B cell (primary cell): ENCODE measurements at regions not wholly inside any gene's neighbourhood (a gene's known extent, or its start where the extent isn't known, plus 50 kb on each side); places are given as distances from the start of the nearest gene placed in this dataset.

ENCODE experiments used
- ATAC-seq: fragments of 200-7000 bp; cut with Tn5 transposase; one replicate; pipeline ENCODE4 v1.10.0; 2021; ENCODE audit warnings: low read depth, mild to moderate bottlenecking, moderate number of reproducible peaks, moderate library complexity
- CTCF ChIA-PET: fragments of 350-600 bp; sonication (Branson Sonifier 250); formaldehyde crosslinking; loops from one replicate; lab custom pipeline; 2021; ENCODE audit warnings: antibody characterized with exemption, inconsistent platforms; lab: Charles Lee
- POLR2A ChIA-PET: fragments of 350-600 bp; sonication (Branson Sonifier 250); formaldehyde crosslinking; loops from one replicate; lab custom pipeline; 2021; ENCODE audit warnings: antibody characterized with exemption; lab: Charles Lee
- DNase-seq: peaks from one replicate; pipeline ENCODE4 v3.0.0; 2013
- H2AFZ ChIP-seq: 2 replicates; pipeline ENCODE4 v1.6.1; 2012; ENCODE audit warnings: mild to moderate bottlenecking, low read depth, low read length; ENCODE audit not compliant: insufficient read depth, poor library complexity, severe bottlenecking
- H3K27ac ChIP-seq, 2 donors: 1 replicate in 1 of 2; 2 replicates in 1 of 2; pipeline ENCODE4 v1.5.1; 2012 to 2013; ENCODE audit warnings: low read length in 2 of 2, mild to moderate bottlenecking in 2 of 2, moderate library complexity in 1 of 2
- H3K27me3 ChIP-seq, 4 experiments: fragments of 200-600 bp in 1 of 4; sonication (generic) in 1 of 4; replicated peaks in 1 of 4; 1 replicate in 2 of 4; 2 replicates in 2 of 4; pipeline versions ENCODE4 v1.6.1 to v1.7.0; 2013 to 2016; ENCODE audit warnings: low read length in 3 of 4, mild to moderate bottlenecking in 2 of 4, mixed read lengths in 1 of 4, moderate library complexity in 1 of 4; ENCODE audit not compliant: insufficient read depth in 4 of 4, control insufficient read depth in 3 of 4; ENCODE audit errors: control extremely low read depth in 1 of 4
- H3K36me3 ChIP-seq, 2 experiments: replicated peaks in 1 of 2; 1 replicate in 1 of 2; 2 replicates in 1 of 2; pipeline versions ENCODE4 v1.6.1 to v1.7.1; 2013; ENCODE audit warnings: low read length in 1 of 2; ENCODE audit not compliant: insufficient read depth in 2 of 2, control insufficient read depth in 1 of 2; ENCODE audit errors: control extremely low read depth in 1 of 2, extremely low read depth in 1 of 2
- H3K4me1 ChIP-seq, 2 donors: fragments of 200-600 bp in 1 of 2; sonication (generic) in 1 of 2; 1 replicate in 1 of 2; 2 replicates in 1 of 2; pipeline versions ENCODE4 v1.5.1 to v1.6.1; 2013 to 2017; ENCODE audit warnings: low read length in 2 of 2; ENCODE audit not compliant: control insufficient read depth in 2 of 2, insufficient read depth in 2 of 2
- H3K4me2 ChIP-seq: replicated peaks from 2 replicates; pipeline ENCODE3; 2012; ENCODE audit warnings: mild to moderate bottlenecking, low read depth, low read length; ENCODE audit not compliant: poor library complexity, severe bottlenecking
- H3K4me3 ChIP-seq, 5 experiments: fragments of 200-600 bp in 1 of 5; sonication (generic) in 1 of 5; 1 replicate in 3 of 5; 2 replicates in 2 of 5; pipeline versions ENCODE4 v1.5.1 to v1.7.0; 2011 to 2016; ENCODE audit warnings: low read length in 4 of 5, mild to moderate bottlenecking in 4 of 5, low read depth in 2 of 5, control low read depth in 1 of 5, moderate library complexity in 1 of 5; ENCODE audit not compliant: insufficient read depth in 1 of 5; ENCODE audit errors: control extremely low read depth in 1 of 5, extremely low read depth in 1 of 5
- H3K79me2 ChIP-seq: fragments of 200-600 bp; sonication (generic); one replicate; pipeline ENCODE4 v1.6.0; 2016; ENCODE audit warnings: low read length; ENCODE audit not compliant: control insufficient read depth, insufficient read depth
- H3K9ac ChIP-seq: fragments of 200-600 bp; sonication (generic); 2 replicates; pipeline ENCODE4 v1.6.1; 2017; ENCODE audit warnings: mild to moderate bottlenecking, low read length, moderate library complexity
- H3K9me3 ChIP-seq, 3 donors: one replicate each; pipeline versions ENCODE4 v1.6.1 to v1.7.1; 2013; ENCODE audit warnings: low read length in 2 of 3; ENCODE audit not compliant: control insufficient read depth in 2 of 3, insufficient read depth in 1 of 3; ENCODE audit errors: control extremely low read depth in 1 of 3
- H4K20me1 ChIP-seq: 2 replicates; pipeline ENCODE4 v1.6.0; 2012; ENCODE audit warnings: mild to moderate bottlenecking, low read length; ENCODE audit not compliant: insufficient read depth, control insufficient read depth, poor library complexity, severe bottlenecking
- H3K27ac Mint-ChIP-seq: one replicate; pipeline ENCODE4 v1.8.0; 2021; ENCODE audit warnings: mixed read lengths
- H3K27me3 Mint-ChIP-seq: one replicate; pipeline ENCODE4 v1.8.0; 2021; ENCODE audit warnings: mixed read lengths
- H3K4me1 Mint-ChIP-seq: one replicate; pipeline ENCODE4 v1.8.0; 2021; ENCODE audit warnings: mixed read lengths
- H3K4me3 Mint-ChIP-seq: one replicate; pipeline ENCODE4 v1.8.0; 2021; ENCODE audit warnings: mixed read lengths
- H3K9me3 Mint-ChIP-seq: one replicate; pipeline ENCODE4 v1.8.0; 2022; ENCODE audit warnings: mixed read lengths; ENCODE audit not compliant: insufficient read depth
- CTCF ChIP-seq: fragments of 200-600 bp; IDR thresholded peaks from one replicate; pipeline ENCODE4 v1.8.0; 2022; ENCODE audit warnings: antibody characterized with exemption, mild to moderate bottlenecking
- EZH2 ChIP-seq: IDR thresholded peaks from 2 replicates; pipeline ENCODE4 v1.6.1; 2012; ENCODE audit warnings: borderline replicate concordance, low read depth, mild to moderate bottlenecking, moderate library complexity, low read length; ENCODE audit not compliant: insufficient read depth, poor library complexity, severe bottlenecking
- WGBS: methylation state at CpG from one replicate; pipeline ENCODE4 v1.1.5; 2013; ENCODE audit warnings: missing lambda C conversion rate; ENCODE audit not compliant: insufficient coverage; 5-methylcytosine and 5-hydroxymethylcytosine counted together
- intact Hi-C: fragments of 100-400 bp; cut with micrococcal nuclease; formaldehyde crosslinking; loops from one replicate; pipeline ENCODE4 v1.10.0; 2022

GRCh38 chr6:6859105-6859504 lies 248.7 kb upstream of the RREB1 start:
- Mint-ChIP-seq H3K9me3 (no peaks in the 10 kb centered on the region), H3K4me1 (peaks cover 31% of the 10 kb centered on the region), H3K27me3 (peaks cover 16% of the 10 kb centered on the region), H3K4me3 (peak overlapping the region; percentile 8), H3K27ac (no peak overlapping the region)
- Histone ChIP-seq H3K9ac (no peak overlapping the region), H3K36me3 (no peaks in the 10 kb centered on the region), H3K4me1 (peaks cover 18 to 21% of the 10 kb centered on the region in 2 donors), H2AFZ (no peak overlapping the region), H3K27me3 (no peaks in the 10 kb centered on the region), H3K4me3 (no peak overlapping the region), H3K79me2 (no peaks in the 10 kb centered on the region), H4K20me1 (no peaks in the 10 kb centered on the region), H3K27ac (no peak overlapping the region), H3K4me2 (peak overlapping the region; percentile 16), H3K9me3 (no peaks in the 10 kb centered on the region)
- ATAC-seq (no peak), DNase-seq (no peak)
- CTCF ChIA-PET, result no interaction called here
- POLR2A ChIA-PET, result no interaction called here
- TF ChIP-seq CTCF, result no peak
- no peak for TF ChIP-seq EZH2
- intact Hi-C loops, result no loop called here
- 76% methylated on average over 5 of the region's 5 CpGs for WGBS

- intact Hi-C loops, result no loop called here
- CTCF ChIA-PET, result no interaction called here
- WGBS, result 92% methylated on average over 3 of the region's 5 CpGs
Measured at GRCh38 chr6:6859722-6860121, 248.0 kb upstream of the RREB1 start.

More at GRCh38 chr6:6859722-6860121, 248.0 kb upstream of the RREB1 start:
- Mint-ChIP-seq H3K4me3 (no peak overlapping the region), H3K27ac (no peak overlapping the region), H3K27me3 (peaks cover 16% of the 10 kb centered on the region), H3K4me1 (peaks cover 31% of the 10 kb centered on the region), H3K9me3 (no peaks in the 10 kb centered on the region)
- no peak overlapping the region for H3K4me2 ChIP-seq
- POLR2A ChIA-PET, result no interaction called here
- H3K27me3 ChIP-seq, result no peaks in the 10 kb centered on the region
- H3K79me2 ChIP-seq, result no peaks in the 10 kb centered on the region
- DNase-seq, result no peak
- H3K4me1 ChIP-seq, result peaks cover 18 to 21% of the 10 kb centered on the region in 2 donors
- no peak for TF ChIP-seq EZH2
- no peak for TF ChIP-seq CTCF
- H3K9me3 ChIP-seq, result no peaks in the 10 kb centered on the region
- no peak overlapping the region for H3K4me3 ChIP-seq
- ATAC-seq, result no peak
- no peak overlapping the region for H3K27ac ChIP-seq
- no peaks in the 10 kb centered on the region for H3K36me3 ChIP-seq
- no peaks in the 10 kb centered on the region for H4K20me1 ChIP-seq
- H2AFZ ChIP-seq, result no peak overlapping the region
- H3K9ac ChIP-seq, result no peak overlapping the region
